ENCODE measurements at regions not wholly inside any gene's neighbourhood (a gene's known extent, or its start where the extent isn't known, plus 50 kb on each side); places are given as distances from the start of the nearest gene placed in this dataset.
"Not testable (repeated sequence)": the region's sequence is repeated elsewhere in the genome, so short reads cannot be mapped to it uniquely, and the experiment has no call there.

GRCh38 chr5:53739111-53739510, 178.7 kb downstream of the NDUFS4 start:
- in situ Hi-C loops (cut with HindIII; ENCODE audit: low pct_unique_long_range_greater_than_20kb, low sequenced_read_pairs), result no loop called here
- H3K9me3 ChIP-seq (ENCODE audit: control insufficient read depth, insufficient read depth, low read depth, low read length), result no peaks in the 10 kb centered on the region
- H3K36me3 ChIP-seq (ENCODE audit: control insufficient read depth, insufficient read depth, low read length), result no peaks in the 10 kb centered on the region
- H3K27ac ChIP-seq (ENCODE audit: low read length), result no peak overlapping the region
- ChIA-PET POLR2A (no interaction called here), CTCF (no interaction called here)
- no TSS peak for BruUV-seq (replicated peaks)
- ATAC-seq (no peak), DNase-seq (ENCODE audit: low read depth, low spot score) (no peak)
- no peaks in the 10 kb centered on the region for H3K4me1 ChIP-seq (ENCODE audit: control insufficient read depth, insufficient read depth, low read length)
- no peak overlapping the region for H3K4me3 ChIP-seq (ENCODE audit: low read depth in 2 of 2, low read length in 2 of 2)
- H3K27me3 ChIP-seq (ENCODE audit: control insufficient read depth, insufficient read depth, low read length), result no peaks in the 10 kb centered on the region
- no peak for TF ChIP-seq TCF7L2 (IDR thresholded peaks at IDR 0.05; ENCODE audit: low read depth, low read length)
- TF ChIP-seq, protein P1, sequence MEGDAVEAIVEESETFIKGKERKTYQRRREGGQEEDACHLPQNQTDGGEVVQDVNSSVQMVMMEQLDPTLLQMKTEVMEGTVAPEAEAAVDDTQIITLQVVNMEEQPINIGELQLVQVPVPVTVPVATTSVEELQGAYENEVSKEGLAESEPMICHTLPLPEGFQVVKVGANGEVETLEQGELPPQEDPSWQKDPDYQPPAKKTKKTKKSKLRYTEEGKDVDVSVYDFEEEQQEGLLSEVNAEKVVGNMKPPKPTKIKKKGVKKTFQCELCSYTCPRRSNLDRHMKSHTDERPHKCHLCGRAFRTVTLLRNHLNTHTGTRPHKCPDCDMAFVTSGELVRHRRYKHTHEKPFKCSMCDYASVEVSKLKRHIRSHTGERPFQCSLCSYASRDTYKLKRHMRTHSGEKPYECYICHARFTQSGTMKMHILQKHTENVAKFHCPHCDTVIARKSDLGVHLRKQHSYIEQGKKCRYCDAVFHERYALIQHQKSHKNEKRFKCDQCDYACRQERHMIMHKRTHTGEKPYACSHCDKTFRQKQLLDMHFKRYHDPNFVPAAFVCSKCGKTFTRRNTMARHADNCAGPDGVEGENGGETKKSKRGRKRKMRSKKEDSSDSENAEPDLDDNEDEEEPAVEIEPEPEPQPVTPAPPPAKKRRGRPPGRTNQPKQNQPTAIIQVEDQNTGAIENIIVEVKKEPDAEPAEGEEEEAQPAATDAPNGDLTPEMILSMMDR (IDR thresholded peaks at IDR 0.05), result no peak
- TF ChIP-seq SIN3A (IDR thresholded peaks at IDR 0.05; ENCODE audit: borderline replicate concordance, insufficient read depth, low read depth, low read length), result no peak
- TF ChIP-seq, protein P2, sequence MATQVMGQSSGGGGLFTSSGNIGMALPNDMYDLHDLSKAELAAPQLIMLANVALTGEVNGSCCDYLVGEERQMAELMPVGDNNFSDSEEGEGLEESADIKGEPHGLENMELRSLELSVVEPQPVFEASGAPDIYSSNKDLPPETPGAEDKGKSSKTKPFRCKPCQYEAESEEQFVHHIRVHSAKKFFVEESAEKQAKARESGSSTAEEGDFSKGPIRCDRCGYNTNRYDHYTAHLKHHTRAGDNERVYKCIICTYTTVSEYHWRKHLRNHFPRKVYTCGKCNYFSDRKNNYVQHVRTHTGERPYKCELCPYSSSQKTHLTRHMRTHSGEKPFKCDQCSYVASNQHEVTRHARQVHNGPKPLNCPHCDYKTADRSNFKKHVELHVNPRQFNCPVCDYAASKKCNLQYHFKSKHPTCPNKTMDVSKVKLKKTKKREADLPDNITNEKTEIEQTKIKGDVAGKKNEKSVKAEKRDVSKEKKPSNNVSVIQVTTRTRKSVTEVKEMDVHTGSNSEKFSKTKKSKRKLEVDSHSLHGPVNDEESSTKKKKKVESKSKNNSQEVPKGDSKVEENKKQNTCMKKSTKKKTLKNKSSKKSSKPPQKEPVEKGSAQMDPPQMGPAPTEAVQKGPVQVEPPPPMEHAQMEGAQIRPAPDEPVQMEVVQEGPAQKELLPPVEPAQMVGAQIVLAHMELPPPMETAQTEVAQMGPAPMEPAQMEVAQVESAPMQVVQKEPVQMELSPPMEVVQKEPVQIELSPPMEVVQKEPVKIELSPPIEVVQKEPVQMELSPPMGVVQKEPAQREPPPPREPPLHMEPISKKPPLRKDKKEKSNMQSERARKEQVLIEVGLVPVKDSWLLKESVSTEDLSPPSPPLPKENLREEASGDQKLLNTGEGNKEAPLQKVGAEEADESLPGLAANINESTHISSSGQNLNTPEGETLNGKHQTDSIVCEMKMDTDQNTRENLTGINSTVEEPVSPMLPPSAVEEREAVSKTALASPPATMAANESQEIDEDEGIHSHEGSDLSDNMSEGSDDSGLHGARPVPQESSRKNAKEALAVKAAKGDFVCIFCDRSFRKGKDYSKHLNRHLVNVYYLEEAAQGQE (IDR thresholded peaks at IDR 0.05; ENCODE audit: insufficient read depth in 1 of 2, low read depth in 2 of 2, low read length in 1 of 2), result no peak
- TF ChIP-seq POLR2AphosphoS5 (IDR thresholded peaks at IDR 0.05; ENCODE audit: low read depth, low read length), result no peak
- intact Hi-C loops (cut with micrococcal nuclease; ENCODE audit: unreplicated experiment), result no loop called here

GRCh38 chr5:53749621-53750020, 189.2 kb downstream of the NDUFS4 start:
- ChIA-PET CTCF (no interaction called here), POLR2A (no interaction called here)
- in situ Hi-C loops (cut with HindIII; ENCODE audit: low pct_unique_long_range_greater_than_20kb, low sequenced_read_pairs), result no loop called here
- no peak for DNase-seq (ENCODE audit: low read depth, low spot score)
- intact Hi-C loops (cut with micrococcal nuclease; ENCODE audit: unreplicated experiment), result no loop called here
- H3K27me3 ChIP-seq (ENCODE audit: control insufficient read depth, insufficient read depth, low read length), result no peaks in the 10 kb centered on the region
- H3K9me3 ChIP-seq (ENCODE audit: control insufficient read depth, insufficient read depth, low read depth, low read length), result 0 out of 2 replicates have a peak, but pooled peaks cover 2% of the 10 kb centered on the region
- H3K4me3 ChIP-seq (ENCODE audit: low read depth in 2 of 2, low read length in 2 of 2), result no peak overlapping the region
- no peak for ATAC-seq
- H3K4me1 ChIP-seq (ENCODE audit: control insufficient read depth, insufficient read depth, low read length), result no peaks in the 10 kb centered on the region
- no peaks in the 10 kb centered on the region for H3K36me3 ChIP-seq (ENCODE audit: control insufficient read depth, insufficient read depth, low read length)
- no TSS peak for BruUV-seq (replicated peaks)
- no peak overlapping the region for H3K27ac ChIP-seq (ENCODE audit: low read length)
- TF ChIP-seq, protein P2 (IDR thresholded peaks at IDR 0.05; ENCODE audit: insufficient read depth in 1 of 2, low read depth in 2 of 2, low read length in 1 of 2), result no peak
- no peak for TF ChIP-seq POLR2AphosphoS5 (IDR thresholded peaks at IDR 0.05; ENCODE audit: low read depth, low read length)
- TF ChIP-seq, protein P1 (IDR thresholded peaks at IDR 0.05), result no peak
- no peak for TF ChIP-seq SIN3A (IDR thresholded peaks at IDR 0.05; ENCODE audit: borderline replicate concordance, insufficient read depth, low read depth, low read length)
- TF ChIP-seq TCF7L2 (IDR thresholded peaks at IDR 0.05; ENCODE audit: low read depth, low read length), result no peak

DNA sequence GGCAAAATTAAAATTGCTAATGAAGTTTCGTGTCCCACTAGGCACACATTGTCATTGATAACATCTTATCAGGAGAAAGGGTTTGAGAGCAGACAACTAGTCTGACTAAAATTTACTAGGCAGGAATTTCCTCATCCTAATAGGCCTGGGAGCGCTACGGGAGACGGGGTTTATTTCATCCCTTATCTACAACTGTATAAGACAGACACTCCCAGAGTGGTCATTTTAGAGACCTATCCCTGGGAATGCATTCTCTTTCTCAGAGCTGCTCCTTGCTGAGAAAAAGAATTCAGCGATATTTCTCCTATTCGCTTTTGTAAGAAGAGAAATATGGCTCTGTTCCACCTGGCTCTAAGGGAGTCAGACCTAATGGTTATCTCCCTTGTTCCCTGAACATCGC, 191.8 kb downstream of the NDUFS4 start:
- BruUV-seq (replicated peaks); H3K27ac ChIP-seq (ENCODE audit: low read length); H3K4me3 ChIP-seq (ENCODE audit: low read depth in 2 of 2, low read length in 2 of 2); intact Hi-C loops (cut with micrococcal nuclease; ENCODE audit: unreplicated experiment); in situ Hi-C loops (cut with HindIII; ENCODE audit: low pct_unique_long_range_greater_than_20kb, low sequenced_read_pairs); H3K4me1 ChIP-seq (ENCODE audit: control insufficient read depth, insufficient read depth, low read length); H3K9me3 ChIP-seq (ENCODE audit: control insufficient read depth, insufficient read depth, low read depth, low read length); H3K36me3 ChIP-seq (ENCODE audit: control insufficient read depth, insufficient read depth, low read length); ATAC-seq; DNase-seq (ENCODE audit: low read depth, low spot score); POLR2A ChIA-PET; CTCF ChIA-PET; H3K27me3 ChIP-seq (ENCODE audit: control insufficient read depth, insufficient read depth, low read length): not testable (repeated sequence)

Measured in Panc1 (cell line).